Neural cell (in vitro differentiated cells): ENCODE measurements at regions not wholly inside any gene's neighbourhood (a gene's known extent, or its start where the extent isn't known, plus 50 kb on each side); places are given as distances from the start of the nearest gene placed in this dataset.
A peak's percentile ranks its signal among the peaks of the same experiment; 100 is the strongest.
"Not testable (repeated sequence)": the region's sequence is repeated elsewhere in the genome, so short reads cannot be mapped to it uniquely, and the experiment has no call there.

Source experiments
- H2AFZ ChIP-seq: fragments of 200-600, 300-800 bp; sonication (generic), shearing (Covaris generic); 2 replicates; pipeline ENCODE4 v1.6.0; 2014; ENCODE audit warnings: low read depth, mild to moderate bottlenecking, antibody characterized with exemption, low read length, moderate library complexity
- H3F3A ChIP-seq: fragments of 200-600 bp; shearing (Covaris generic); 2 replicates; pipeline ENCODE4 v1.6.1; 2016; ENCODE audit warnings: mild to moderate bottlenecking, moderate library complexity, mixed read lengths, antibody characterized with exemption, low read length; ENCODE audit not compliant: insufficient read depth, poor library complexity, severe bottlenecking
- H3K27ac ChIP-seq: fragments of 200-600, 300-800 bp; sonication (generic), shearing (Covaris generic); 2 replicates; pipeline ENCODE4 v1.5.1; 2014; ENCODE audit warnings: mild to moderate bottlenecking, low read length, moderate library complexity
- H3K27me3 ChIP-seq: fragments of 300-800, 200-600 bp; sonication (generic), shearing (Covaris generic); 2 replicates; pipeline ENCODE4 v1.6.0; 2014; ENCODE audit warnings: mild to moderate bottlenecking, low read depth, low read length, moderate library complexity; ENCODE audit not compliant: insufficient read depth
- H3K36me3 ChIP-seq: fragments of 300-800, 200-600 bp; sonication (generic), shearing (Covaris generic); 2 replicates; pipeline ENCODE4 v1.5.1; 2014; ENCODE audit warnings: mild to moderate bottlenecking, antibody characterized with exemption, low read length, moderate library complexity; ENCODE audit not compliant: insufficient read depth
- H3K4me2 ChIP-seq: fragments of 300-800, 200-600 bp; sonication (generic), shearing (Covaris generic); 2 replicates; pipeline ENCODE4 v1.6.0; 2014; ENCODE audit warnings: mild to moderate bottlenecking, low read length
- H3K4me3 ChIP-seq: fragments of 300-800, 200-600 bp; sonication (generic), shearing (Covaris generic); 2 replicates; pipeline ENCODE4 v1.5.1; 2014; ENCODE audit warnings: mild to moderate bottlenecking, low read length, moderate library complexity
- H3K79me2 ChIP-seq: fragments of 200-600 bp; shearing (Covaris generic); replicated peaks from 2 replicates; pipeline ENCODE4 v1.6.0; 2014; ENCODE audit warnings: mild to moderate bottlenecking, low read length, moderate library complexity; ENCODE audit not compliant: insufficient read depth
- H3K9ac ChIP-seq: fragments of 300-800, 200-600 bp; sonication (generic), shearing (Covaris generic); 2 replicates; pipeline ENCODE4 v1.6.1; 2016; ENCODE audit warnings: mild to moderate bottlenecking, low read length, mixed read lengths
- H3K9me2 ChIP-seq: fragments of 200-600 bp; shearing (Covaris generic); 2 replicates; pipeline ENCODE4 v1.6.1; 2016; ENCODE audit warnings: mild to moderate bottlenecking, low read length, mixed read lengths; ENCODE audit not compliant: insufficient read depth
- H3K9me3 ChIP-seq: fragments of 200-600, 300-800 bp; sonication (generic), shearing (Covaris generic); 2 replicates; pipeline ENCODE4 v1.6.1; 2016; ENCODE audit warnings: mild to moderate bottlenecking, mixed run types, low read length, moderate library complexity, mixed read lengths
- H4K20me1 ChIP-seq: fragments of 200-600 bp; shearing (Covaris generic); 2 replicates; pipeline ENCODE4 v1.6.1; 2016; ENCODE audit warnings: mild to moderate bottlenecking, mixed run types; ENCODE audit not compliant: insufficient read depth
- CTCF ChIP-seq: fragments of 450-650 bp; IDR thresholded peaks from 2 replicates; pipeline ENCODE4 v1.5.1; 2014; ENCODE audit warnings: antibody characterized with exemption, mild to moderate bottlenecking, moderate library complexity; ENCODE audit not compliant: poor library complexity, severe bottlenecking
- EP300 ChIP-seq: fragments of 450-650 bp; conservative IDR thresholded peaks from 2 replicates; pipeline ENCODE4 v1.6.1; 2014; ENCODE audit warnings: antibody characterized with exemption, mild to moderate bottlenecking, moderate library complexity; ENCODE audit not compliant: poor library complexity, severe bottlenecking
- EZH2 ChIP-seq: fragments of 200-600, 300-800 bp; shearing (Covaris generic), sonication (generic); IDR thresholded peaks from 2 replicates; pipeline ENCODE4 v1.6.1; 2014; ENCODE audit warnings: antibody characterized with exemption, low read length, borderline replicate concordance, mild to moderate bottlenecking; ENCODE audit not compliant: insufficient read depth, poor library complexity, severe bottlenecking
- MXI1 ChIP-seq: fragments of 450-650 bp; conservative IDR thresholded peaks from 2 replicates; pipeline ENCODE4 v1.6.1; 2014; ENCODE audit warnings: antibody characterized with exemption, mild to moderate bottlenecking; ENCODE audit not compliant: poor library complexity, severe bottlenecking
- POLR2AphosphoS5 ChIP-seq: IDR thresholded peaks from 2 replicates; pipeline ENCODE4 v1.6.1; 2012
- RAD21 ChIP-seq: fragments of 450-650 bp; conservative IDR thresholded peaks from 2 replicates; pipeline ENCODE4 v1.6.1; 2014; ENCODE audit warnings: antibody characterized with exemption, mild to moderate bottlenecking, moderate library complexity
- REST ChIP-seq: IDR thresholded peaks from 2 replicates; pipeline ENCODE4 v1.6.1; 2012; ENCODE audit warnings: borderline replicate concordance
- SMC3 ChIP-seq: fragments of 450-650 bp; conservative IDR thresholded peaks from 2 replicates; pipeline ENCODE4 v1.6.1; 2014; ENCODE audit warnings: antibody characterized with exemption, mild to moderate bottlenecking, moderate library complexity; ENCODE audit not compliant: poor library complexity
- TAF1 ChIP-seq: IDR thresholded peaks from 2 replicates; pipeline ENCODE4 v1.6.1; 2012; ENCODE audit warnings: low read depth

DNA sequence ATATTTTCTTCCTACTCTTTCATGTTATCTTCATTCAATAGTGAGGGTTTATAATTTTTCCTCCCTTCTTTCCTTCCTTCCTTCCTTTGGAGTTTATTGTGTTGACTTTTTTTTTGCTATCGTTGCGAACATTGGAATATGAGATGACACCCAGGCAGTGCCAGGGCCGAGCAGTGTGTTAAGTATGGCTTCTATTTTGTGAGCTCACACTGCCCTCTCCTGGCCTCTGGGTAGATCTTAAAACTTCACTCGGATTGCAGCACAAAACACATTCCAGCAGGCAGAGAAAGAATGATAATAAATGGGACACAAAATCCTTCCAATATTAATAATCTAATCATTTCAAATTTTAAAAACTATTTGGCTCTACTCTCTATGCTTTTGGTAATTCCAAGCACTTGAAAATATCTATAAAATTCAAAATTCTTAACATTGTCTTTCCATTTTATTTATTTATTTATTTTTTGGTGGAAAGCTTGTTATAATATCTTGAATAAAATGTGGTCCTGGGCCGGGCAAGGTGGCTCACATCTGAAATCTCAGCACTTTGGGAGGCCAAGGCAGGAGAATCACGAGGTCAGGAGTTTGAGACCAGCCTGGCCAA, 147.4 kb upstream of the OLIG3 start:
- TF ChIP-seq RAD21 (peak; percentile 96), EP300 (no peak), CTCF (peak; percentile 93), SMC3 (peak; percentile 97)
- Histone ChIP-seq H3K36me3 (no peaks in the 10 kb centered on the region), H3K9me2 (no peaks in the 10 kb centered on the region), H3F3A (no peaks in the 10 kb centered on the region), H3K9me3 (no peaks in the 10 kb centered on the region), H3K79me2 (no peaks in the 10 kb centered on the region), H3K27ac (no peak overlapping the region), H2AFZ (no peak overlapping the region), H3K4me2 (no peak overlapping the region), H3K27me3 (no peaks in the 10 kb centered on the region), H3K9ac (no peak overlapping the region), H4K20me1 (no peaks in the 10 kb centered on the region), H3K4me3 (no peak overlapping the region)

GRCh38 chr6:137643210-137643609, 149.0 kb upstream of the OLIG3 start:
- H3K9me2 ChIP-seq, H3K4me2 ChIP-seq, H3K79me2 ChIP-seq, H3K9me3 ChIP-seq, H3K36me3 ChIP-seq, H3K4me3 ChIP-seq, H2AFZ ChIP-seq, H4K20me1 ChIP-seq, H3K27me3 ChIP-seq, H3K9ac ChIP-seq, H3F3A ChIP-seq, H3K27ac ChIP-seq: not testable (repeated sequence)

DNA sequence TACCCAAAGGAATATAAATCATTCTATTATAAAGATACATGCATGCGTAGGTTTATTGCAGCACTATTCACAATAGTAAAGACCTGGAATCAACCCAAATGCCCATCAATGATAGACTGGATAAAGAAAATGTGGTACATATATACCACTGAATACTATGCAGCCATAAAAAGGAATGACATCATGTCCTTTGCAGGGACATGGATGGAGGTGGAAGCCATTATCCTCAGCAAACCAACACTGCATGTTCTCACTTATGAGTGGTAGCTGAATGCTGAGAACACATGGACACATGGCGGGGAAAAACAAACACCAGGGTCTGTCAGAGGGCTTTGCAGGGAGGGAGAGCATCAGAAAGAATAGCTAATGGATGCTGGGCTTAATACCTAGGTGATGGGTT, 149.4 kb upstream of the OLIG3 start:
- not testable (repeated sequence) for H3K27me3 ChIP-seq, H3K4me2 ChIP-seq, H3K36me3 ChIP-seq, H3F3A ChIP-seq, H3K9me2 ChIP-seq, H3K79me2 ChIP-seq, H3K27ac ChIP-seq, H2AFZ ChIP-seq, H3K9me3 ChIP-seq, H3K4me3 ChIP-seq, H4K20me1 ChIP-seq, H3K9ac ChIP-seq

GRCh38 chr6:137645850-137646249, 151.7 kb upstream of the OLIG3 start:
- Histone ChIP-seq H3K9me3 (no peaks in the 10 kb centered on the region), H3K9me2 (no peaks in the 10 kb centered on the region), H3K4me2 (no peak overlapping the region), H3K4me3 (no peak overlapping the region), H3K27ac (no peak overlapping the region), H3K27me3 (no peaks in the 10 kb centered on the region), H3K79me2 (no peaks in the 10 kb centered on the region), H3K36me3 (no peaks in the 10 kb centered on the region), H4K20me1 (no peaks in the 10 kb centered on the region), H3K9ac (no peak overlapping the region), H2AFZ (no peak overlapping the region), H3F3A (no peaks in the 10 kb centered on the region)
- TF ChIP-seq MXI1 (no peak), POLR2AphosphoS5 (no peak), TAF1 (no peak), CTCF (no peak), REST (no peak), EP300 (no peak), RAD21 (no peak), EZH2 (no peak), SMC3 (no peak)
